Activated CD4-positive, alpha-beta T cell treated with anti-CD3 and anti-CD28 coated beads, Interleukin-2, amount 10 ng/mL, durations not matched to agents 7 days and 5 days (primary cell): ENCODE measurements at regions not wholly inside any gene's neighbourhood (a gene's known extent, or its start where the extent isn't known, plus 50 kb on each side); places are given as distances from the start of the nearest gene placed in this dataset.

Experiments used
- CTCF ChIA-PET: fragments of 350-600 bp; sonication (Branson Sonifier 250); formaldehyde crosslinking; loops from one replicate; lab custom pipeline; 2021; ENCODE audit warnings: antibody characterized with exemption; lab: Charles Lee
- POLR2A ChIA-PET: fragments of 350-600 bp; sonication (Branson Sonifier 250); formaldehyde crosslinking; loops from one replicate; lab custom pipeline; 2021; ENCODE audit warnings: antibody characterized with exemption; lab: Charles Lee
- DNase-seq: peaks from one replicate; pipeline ENCODE4 v3.0.0-alpha.2; 2020
- H3K27ac Mint-ChIP-seq: one replicate; pipeline ENCODE4 v1.8.0; 2021; ENCODE audit warnings: mild to moderate bottlenecking, moderate library complexity, mixed read lengths
- H3K27me3 Mint-ChIP-seq: one replicate; pipeline ENCODE4 v1.8.0; 2021; ENCODE audit warnings: mixed read lengths
- H3K36me3 Mint-ChIP-seq: one replicate; pipeline ENCODE4 v1.8.0; 2021; ENCODE audit warnings: low read depth, mixed read lengths
- H3K4me1 Mint-ChIP-seq: one replicate; pipeline ENCODE4 v1.8.0; 2021; ENCODE audit warnings: mixed read lengths
- H3K4me3 Mint-ChIP-seq: one replicate; pipeline ENCODE4 v1.8.0; 2021; ENCODE audit warnings: mild to moderate bottlenecking, moderate library complexity, mixed read lengths
- H3K9me3 Mint-ChIP-seq: one replicate; pipeline ENCODE4 v1.8.0; 2021; ENCODE audit warnings: mixed read lengths

DNA sequence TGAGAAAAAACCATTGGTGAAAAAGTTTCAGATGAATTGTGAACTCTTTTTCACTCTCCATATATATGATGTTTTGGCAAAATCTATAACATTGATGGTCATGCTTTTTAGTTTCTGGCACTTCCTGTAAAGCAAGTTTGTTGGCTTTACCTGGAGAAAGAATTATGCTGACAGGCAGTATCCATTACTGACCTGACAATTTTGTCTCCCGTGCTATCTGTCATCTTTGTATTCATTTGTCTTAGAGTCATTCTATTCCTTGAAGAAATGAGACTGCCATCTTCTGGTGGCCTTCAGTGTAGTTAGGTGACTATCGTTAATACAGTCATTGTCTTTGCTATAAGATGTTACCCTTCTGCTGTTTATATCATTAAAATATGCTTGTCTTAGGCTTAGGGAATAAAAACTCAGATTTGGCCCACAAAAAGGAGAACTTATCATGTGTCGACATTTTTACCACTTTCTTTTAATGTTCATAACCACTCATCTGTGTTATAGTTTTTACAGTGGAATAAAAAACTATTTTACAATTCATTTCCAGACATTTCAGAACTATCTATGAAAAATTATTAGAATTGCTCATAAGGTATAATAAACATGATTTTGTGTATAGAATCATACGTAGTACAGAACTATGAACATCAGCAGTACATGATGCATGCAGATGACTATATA lies 707.0 kb downstream of the EPM2A start:
- H3K36me3 Mint-ChIP-seq, result no peaks in the 10 kb centered on the region
- no peaks in the 10 kb centered on the region for H3K9me3 Mint-ChIP-seq
- H3K27ac Mint-ChIP-seq, result no peak overlapping the region
- no peaks in the 10 kb centered on the region for H3K4me1 Mint-ChIP-seq
- H3K27me3 Mint-ChIP-seq, result peaks cover 26% of the 10 kb centered on the region
- DNase-seq, result peak; percentile 32
- no peak overlapping the region for H3K4me3 Mint-ChIP-seq
- ChIA-PET CTCF (no interaction called here), POLR2A (interaction anchor here (0.7 kb wide), 1 partner anchor 361 kb away, joined by 6 read pairs; no protein-coding TSS in a partner anchor)

DNA sequence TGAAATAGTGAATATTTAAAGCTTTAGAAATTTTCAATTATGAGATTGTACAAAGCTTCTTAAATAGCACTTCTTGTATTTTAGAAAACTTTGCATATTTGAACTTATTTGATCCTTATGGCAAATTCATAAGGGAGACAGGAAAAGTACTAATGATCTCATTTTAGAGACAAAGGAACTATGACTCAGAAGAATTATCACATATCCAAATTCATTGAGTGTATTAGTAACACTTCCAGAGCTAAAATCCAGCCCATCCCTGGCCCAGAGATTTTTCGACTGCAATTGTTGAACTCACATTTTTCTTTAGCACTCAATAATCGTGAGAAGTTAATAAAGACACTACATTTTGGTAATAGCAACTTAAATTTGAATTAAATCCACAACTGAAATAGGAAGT lies 704.3 kb downstream of the EPM2A start:
- Mint-ChIP-seq H3K36me3 (no peaks in the 10 kb centered on the region), H3K27ac (no peak overlapping the region), H3K9me3 (no peaks in the 10 kb centered on the region), H3K27me3 (peaks cover 29% of the 10 kb centered on the region), H3K4me1 (no peaks in the 10 kb centered on the region), H3K4me3 (no peak overlapping the region)
- POLR2A ChIA-PET, result interaction anchor here (0.6 kb wide), 1 partner anchor 234 kb away, joined by 4 read pairs; no protein-coding TSS in a partner anchor
- CTCF ChIA-PET, result interaction anchor here (0.5 kb wide), 1 partner anchor 463 kb away, joined by 3 read pairs; no protein-coding TSS in a partner anchor
- no peak for DNase-seq

DNA sequence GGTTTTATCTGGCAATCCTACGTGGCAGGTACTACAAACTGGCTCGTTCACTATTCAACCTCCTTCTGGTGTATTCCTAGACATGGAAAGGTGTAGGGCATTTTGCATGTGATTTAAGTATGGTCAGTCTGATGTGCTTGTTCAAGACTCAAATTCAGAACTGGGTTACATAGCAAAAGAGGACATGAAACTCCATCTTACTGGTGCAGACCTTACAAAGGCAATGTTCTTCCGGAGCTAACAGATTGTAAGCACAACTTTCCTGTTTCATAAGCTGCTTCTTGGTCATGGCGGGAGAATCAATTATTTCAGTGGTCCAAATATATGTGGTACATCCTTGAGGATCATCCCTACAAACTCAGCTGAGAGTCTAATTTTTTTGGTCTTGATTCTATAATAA lies 703.4 kb downstream of the EPM2A start:
- Mint-ChIP-seq H3K36me3 (no peaks in the 10 kb centered on the region), H3K4me1 (no peaks in the 10 kb centered on the region), H3K27me3 (peaks cover 24% of the 10 kb centered on the region), H3K27ac (no peak overlapping the region), H3K4me3 (no peak overlapping the region), H3K9me3 (no peaks in the 10 kb centered on the region)
- CTCF ChIA-PET, result no interaction called here
- DNase-seq, result no peak
- POLR2A ChIA-PET, result no interaction called here

DNA sequence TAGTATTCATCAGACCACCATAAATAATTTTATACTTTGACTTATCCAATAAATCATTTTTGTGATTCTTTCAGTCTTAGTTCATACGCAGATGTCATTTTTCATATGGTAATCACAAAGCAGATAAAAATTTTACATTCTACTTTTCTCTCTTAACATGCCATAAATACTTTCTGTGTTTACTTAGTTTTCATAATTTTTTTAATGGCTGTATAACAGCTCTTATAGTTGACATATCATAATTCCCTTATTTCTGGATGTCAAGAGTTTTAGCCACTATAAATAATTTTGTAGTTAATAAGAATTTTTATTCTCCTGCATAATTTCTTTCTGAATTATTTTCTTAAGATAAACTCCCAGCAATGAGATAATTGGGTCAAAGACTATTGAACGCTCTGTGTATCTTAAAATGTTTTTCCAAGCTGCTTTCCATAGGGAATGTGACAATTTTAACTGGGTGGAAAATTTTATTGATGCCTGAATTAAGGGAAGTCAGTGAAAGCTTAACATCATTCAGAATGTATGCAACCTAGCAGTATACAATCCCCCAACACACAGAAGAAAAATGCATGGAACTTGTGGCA lies 702.7 kb downstream of the EPM2A start:
- H3K4me1 Mint-ChIP-seq, result no peaks in the 10 kb centered on the region
- ChIA-PET POLR2A (no interaction called here), CTCF (no interaction called here)
- H3K4me3 Mint-ChIP-seq, result no peak overlapping the region
- no peaks in the 10 kb centered on the region for H3K36me3 Mint-ChIP-seq
- no peak overlapping the region for H3K27ac Mint-ChIP-seq
- H3K9me3 Mint-ChIP-seq, result no peaks in the 10 kb centered on the region
- DNase-seq, result no peak
- peaks cover 24% of the 10 kb centered on the region for H3K27me3 Mint-ChIP-seq

DNA sequence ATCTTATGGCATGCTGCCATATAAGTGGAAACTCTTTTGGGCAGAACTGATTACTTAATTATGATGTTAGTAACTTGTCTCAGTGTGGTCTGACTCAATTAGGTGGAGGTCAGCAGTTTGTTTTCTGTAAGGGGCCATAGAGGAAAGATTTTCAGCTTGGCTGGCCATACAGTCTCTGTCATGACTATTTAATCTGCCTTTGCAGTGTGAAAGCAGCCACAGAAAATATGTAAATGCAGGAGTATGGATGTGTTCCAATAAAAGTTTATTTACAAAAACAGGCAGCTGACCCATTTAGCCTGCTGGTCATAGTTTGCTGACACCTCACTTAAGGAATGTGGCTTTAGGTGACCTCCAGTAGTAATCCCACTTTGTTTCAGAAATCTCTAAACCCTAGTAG lies 700.7 kb downstream of the EPM2A start:
- ChIA-PET CTCF (no interaction called here), POLR2A (no interaction called here)
- Mint-ChIP-seq H3K27ac (no peak overlapping the region), H3K4me1 (no peaks in the 10 kb centered on the region), H3K36me3 (no peaks in the 10 kb centered on the region), H3K4me3 (no peak overlapping the region), H3K9me3 (no peaks in the 10 kb centered on the region), H3K27me3 (peaks cover 13% of the 10 kb centered on the region)
- DNase-seq, result no peak

DNA sequence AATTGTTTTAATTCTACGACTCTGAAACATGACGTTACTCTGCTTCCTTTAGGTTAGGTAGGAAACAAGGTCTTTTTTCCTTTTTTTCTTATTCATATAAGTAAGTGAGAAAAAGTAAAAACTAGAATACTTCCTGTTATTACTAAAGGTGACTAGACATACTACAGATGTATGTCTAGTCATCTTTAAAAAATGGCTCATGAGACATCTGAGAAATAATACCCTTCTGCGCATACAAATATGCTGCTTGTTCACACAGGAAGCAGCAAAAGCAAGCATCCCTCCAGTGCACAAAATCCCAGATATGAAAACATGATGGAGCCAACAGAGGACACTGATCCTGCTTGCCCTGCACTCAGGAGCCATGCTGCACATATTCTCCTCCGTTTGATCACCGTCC lies 699.1 kb downstream of the EPM2A start:
- no peak overlapping the region for H3K4me3 Mint-ChIP-seq
- CTCF ChIA-PET, result no interaction called here
- H3K27me3 Mint-ChIP-seq, result peaks cover 10% of the 10 kb centered on the region
- no peaks in the 10 kb centered on the region for H3K9me3 Mint-ChIP-seq
- no peak overlapping the region for H3K27ac Mint-ChIP-seq
- no peaks in the 10 kb centered on the region for H3K36me3 Mint-ChIP-seq
- POLR2A ChIA-PET, result no interaction called here
- no peaks in the 10 kb centered on the region for H3K4me1 Mint-ChIP-seq
- DNase-seq, result no peak

DNA sequence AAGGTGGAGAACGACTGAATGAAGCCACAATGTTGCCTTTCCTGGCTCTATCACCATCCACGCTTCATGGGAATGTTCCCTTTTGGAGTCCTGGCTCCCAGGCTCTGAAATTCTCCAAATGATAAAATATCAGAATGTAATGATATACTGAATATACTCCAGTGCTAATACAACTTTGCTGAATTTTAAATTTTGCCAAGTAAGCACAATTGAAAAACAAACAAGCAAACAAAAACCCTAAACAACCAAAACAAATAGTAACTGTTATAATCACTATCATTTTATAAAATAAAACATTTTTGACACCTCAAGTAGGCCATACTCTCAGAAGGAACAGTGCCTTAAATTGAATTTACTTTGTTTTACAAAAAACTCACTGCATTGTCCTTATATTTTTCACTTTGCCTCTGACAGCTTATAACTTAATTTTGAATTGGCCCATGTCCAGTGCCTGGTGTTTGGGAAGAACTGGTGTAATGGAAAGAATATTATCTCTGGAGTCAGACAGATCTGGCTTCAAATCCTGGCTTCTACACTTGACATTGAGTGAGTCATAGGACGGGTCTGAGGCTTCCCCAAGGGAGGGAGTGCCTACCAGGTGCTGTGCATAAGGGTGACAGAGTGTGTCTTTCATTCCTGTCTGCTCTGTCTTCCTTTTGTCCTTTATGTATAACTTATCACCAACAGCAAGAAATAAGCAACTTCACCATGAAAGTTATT lies 698.3 kb downstream of the EPM2A start:
- Mint-ChIP-seq H3K27me3 (peaks cover 7% of the 10 kb centered on the region), H3K9me3 (no peaks in the 10 kb centered on the region), H3K4me1 (no peaks in the 10 kb centered on the region), H3K27ac (no peak overlapping the region), H3K4me3 (no peak overlapping the region), H3K36me3 (no peaks in the 10 kb centered on the region)
- CTCF ChIA-PET, result no interaction called here
- no peak for DNase-seq
- POLR2A ChIA-PET, result no interaction called here

DNA sequence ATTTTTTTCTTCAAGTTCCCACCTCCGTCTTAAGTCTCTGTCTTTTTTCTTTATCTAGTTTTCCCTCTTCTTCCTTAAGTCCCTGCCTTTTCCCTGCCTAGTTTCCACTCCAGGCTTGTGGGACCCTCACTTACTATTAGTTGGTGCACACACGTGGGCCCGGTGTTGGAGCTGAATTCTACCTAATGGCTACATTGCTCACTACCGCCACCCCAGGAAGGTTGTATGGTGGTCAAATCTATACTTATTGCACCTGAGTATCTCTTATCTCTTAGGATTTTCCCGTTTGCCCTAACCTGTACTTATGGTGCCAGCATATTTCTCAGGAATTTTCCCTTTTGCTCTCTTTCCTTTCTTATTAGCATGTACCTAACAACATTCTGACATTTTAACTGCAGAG lies 692.8 kb downstream of the EPM2A start:
- no peaks in the 10 kb centered on the region for H3K9me3 Mint-ChIP-seq
- peaks cover 2% of the 10 kb centered on the region for H3K27me3 Mint-ChIP-seq
- no peak overlapping the region for H3K4me3 Mint-ChIP-seq
- ChIA-PET CTCF (no interaction called here), POLR2A (no interaction called here)
- DNase-seq, result no peak
- H3K36me3 Mint-ChIP-seq, result no peaks in the 10 kb centered on the region
- no peak overlapping the region for H3K27ac Mint-ChIP-seq
- no peaks in the 10 kb centered on the region for H3K4me1 Mint-ChIP-seq

DNA sequence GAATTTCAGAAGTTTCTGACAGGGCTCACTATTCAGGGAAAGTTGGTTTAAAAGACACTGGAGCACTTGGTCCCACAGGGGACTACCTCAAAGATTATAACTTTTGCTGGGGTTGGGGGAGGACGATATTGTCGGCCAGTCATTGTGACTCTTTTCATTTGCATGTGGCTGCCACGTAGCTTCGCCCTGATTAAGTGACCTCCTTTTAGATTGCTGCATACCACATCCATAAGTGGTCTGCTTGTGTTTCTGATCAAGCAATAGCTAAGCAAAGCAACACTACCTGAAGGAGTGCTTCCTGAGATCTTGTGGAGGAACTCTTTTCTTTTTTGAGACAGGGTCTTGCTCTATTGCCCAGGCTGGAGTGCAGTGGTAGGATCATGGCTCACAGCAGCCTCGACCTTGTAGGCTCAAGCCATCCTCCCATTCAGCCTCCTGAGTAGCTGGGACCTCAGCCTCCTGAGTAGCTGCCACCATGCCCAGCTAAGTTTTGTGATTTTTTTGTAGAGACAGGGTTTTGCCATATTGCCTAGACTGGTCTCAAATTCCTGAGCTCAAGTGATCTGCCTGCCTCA lies 691.3 kb downstream of the EPM2A start:
- Mint-ChIP-seq H3K27me3 (peaks cover 2% of the 10 kb centered on the region), H3K36me3 (no peaks in the 10 kb centered on the region), H3K4me3 (no peak overlapping the region), H3K4me1 (no peaks in the 10 kb centered on the region), H3K9me3 (no peaks in the 10 kb centered on the region), H3K27ac (no peak overlapping the region)
- DNase-seq, result no peak
- ChIA-PET CTCF (no interaction called here), POLR2A (no interaction called here)

DNA sequence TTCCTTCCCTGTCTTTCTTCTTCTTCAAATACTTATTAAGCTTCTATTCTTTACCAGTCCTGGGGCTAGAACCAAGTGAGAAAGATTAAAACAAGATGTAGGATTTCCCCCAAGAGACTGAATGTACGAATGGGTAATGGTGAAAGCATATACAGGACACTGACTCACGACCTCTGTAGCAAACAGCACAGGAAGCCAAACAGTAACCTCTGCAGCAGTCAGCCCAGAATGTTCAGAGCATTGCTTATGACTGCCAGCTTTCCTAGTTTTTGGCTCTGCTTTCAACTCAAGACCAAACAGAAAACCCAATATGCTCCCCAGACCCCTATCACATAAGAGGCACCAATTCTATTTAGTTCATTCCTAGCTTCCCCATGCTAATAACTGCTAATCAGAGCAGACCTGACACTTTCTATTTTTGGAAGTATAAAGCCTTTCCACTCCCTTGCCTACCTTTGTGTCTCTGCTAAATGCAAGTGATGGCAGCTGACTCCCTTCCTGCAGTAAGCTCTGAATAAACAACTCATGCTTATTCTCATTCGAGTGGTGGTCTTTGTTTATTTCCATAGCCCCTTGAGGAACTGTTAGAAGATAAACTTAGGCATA lies 690.6 kb downstream of the EPM2A start:
- no peaks in the 10 kb centered on the region for H3K4me1 Mint-ChIP-seq
- no peaks in the 10 kb centered on the region for H3K36me3 Mint-ChIP-seq
- H3K4me3 Mint-ChIP-seq, result no peak overlapping the region
- no peak for DNase-seq
- no peaks in the 10 kb centered on the region for H3K9me3 Mint-ChIP-seq
- no peak overlapping the region for H3K27ac Mint-ChIP-seq
- peaks cover 4% of the 10 kb centered on the region for H3K27me3 Mint-ChIP-seq
- ChIA-PET CTCF (no interaction called here), POLR2A (no interaction called here)

DNA sequence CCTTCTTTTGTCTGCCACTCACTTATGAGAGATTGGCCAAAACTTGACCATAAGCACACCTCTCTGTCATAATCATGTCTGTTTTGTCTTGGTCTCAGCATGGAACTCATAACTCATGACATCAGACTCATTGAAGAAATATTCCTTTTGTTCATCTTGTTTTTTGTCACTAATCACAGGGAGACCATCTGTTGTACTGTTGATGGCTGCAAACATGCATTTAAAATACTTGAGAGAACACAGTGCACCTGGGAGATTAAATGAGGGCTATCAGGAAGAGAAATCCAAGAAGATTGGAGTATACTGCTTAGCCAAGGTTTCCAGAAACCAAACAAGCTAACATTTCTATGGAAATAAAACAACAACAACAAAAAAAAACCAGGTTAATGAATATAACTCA lies 689.7 kb downstream of the EPM2A start:
- no peaks in the 10 kb centered on the region for H3K36me3 Mint-ChIP-seq
- POLR2A ChIA-PET, result no interaction called here
- no peaks in the 10 kb centered on the region for H3K4me1 Mint-ChIP-seq
- H3K9me3 Mint-ChIP-seq, result no peaks in the 10 kb centered on the region
- CTCF ChIA-PET, result no interaction called here
- no peak for DNase-seq
- no peak overlapping the region for H3K27ac Mint-ChIP-seq
- H3K27me3 Mint-ChIP-seq, result peaks cover 4% of the 10 kb centered on the region
- H3K4me3 Mint-ChIP-seq, result no peak overlapping the region

DNA sequence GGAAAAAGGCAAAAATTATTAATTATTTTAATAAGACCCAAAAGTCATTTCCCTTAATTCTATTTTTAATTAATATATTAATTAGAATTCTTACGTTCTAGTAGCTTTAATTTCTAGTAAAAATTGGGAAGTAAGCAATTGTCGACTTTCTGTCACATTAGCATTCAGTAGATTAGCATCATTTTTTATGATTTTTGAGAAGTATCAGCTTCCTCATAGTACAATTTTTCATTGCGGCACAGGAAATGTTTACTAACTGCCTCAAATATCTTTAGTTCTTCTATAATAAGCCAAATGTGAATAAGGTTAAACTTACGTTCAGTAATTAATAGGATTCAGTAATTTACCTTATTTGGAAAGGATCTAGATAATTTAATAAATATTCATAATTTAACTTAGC lies 687.4 kb downstream of the EPM2A start:
- Mint-ChIP-seq H3K27me3 (peaks cover 4% of the 10 kb centered on the region), H3K27ac (no peak overlapping the region), H3K4me1 (no peaks in the 10 kb centered on the region), H3K4me3 (no peak overlapping the region), H3K9me3 (no peaks in the 10 kb centered on the region), H3K36me3 (no peaks in the 10 kb centered on the region)
- CTCF ChIA-PET, result no interaction called here
- POLR2A ChIA-PET, result no interaction called here
- no peak for DNase-seq

DNA sequence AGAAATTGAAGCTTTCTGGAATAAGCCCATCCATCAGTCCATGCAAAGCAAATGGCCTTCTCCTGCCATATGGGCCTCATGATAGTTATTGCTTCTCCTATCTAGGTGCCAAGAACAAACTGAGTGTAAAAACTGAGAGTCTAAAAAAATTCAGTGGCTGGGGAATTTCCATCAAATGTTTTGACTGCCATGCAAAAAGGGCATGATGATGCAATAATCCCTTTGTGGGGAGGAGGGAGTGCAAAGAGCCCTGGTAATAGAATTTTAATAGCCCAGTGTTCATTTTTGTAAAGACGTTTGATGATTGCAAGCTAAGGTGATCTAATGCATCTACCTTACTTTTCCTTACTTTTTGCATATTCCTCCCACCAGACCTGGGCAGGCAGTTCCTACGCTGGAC lies 683.7 kb downstream of the EPM2A start:
- no peak for DNase-seq
- Mint-ChIP-seq H3K27ac (no peak overlapping the region), H3K4me1 (no peaks in the 10 kb centered on the region), H3K36me3 (no peaks in the 10 kb centered on the region), H3K9me3 (no peaks in the 10 kb centered on the region), H3K4me3 (no peak overlapping the region), H3K27me3 (peaks cover 3% of the 10 kb centered on the region)
- POLR2A ChIA-PET, result no interaction called here
- CTCF ChIA-PET, result no interaction called here
